Glomerular endothelial cell (primary cell): ENCODE measurements at regions not wholly inside any gene's neighbourhood (a gene's known extent, or its start where the extent isn't known, plus 50 kb on each side); places are given as distances from the start of the nearest gene placed in this dataset.

Source experiments
- DNase-seq: peaks from one replicate; pipeline ENCODE4 v3.0.0-alpha.2; 2011; ENCODE audit warnings: low read depth, low spot score; ENCODE audit errors: extremely low read depth

- no peak for DNase-seq
Measured at GRCh38 chr2:14114275-14114674, 518.2 kb upstream of the LRATD1 start.

GRCh38 chr2:14120376-14120775 is 512.1 kb upstream of the LRATD1 start:
- DNase-seq: no peak

- DNase-seq: no peak
Measured at GRCh38 chr2:14123436-14124103, 508.9 kb upstream of the LRATD1 start.

GRCh38 chr2:14125624-14126293 is 506.8 kb upstream of the LRATD1 start:
- no peak for DNase-seq

- no peak for DNase-seq
Measured at GRCh38 chr2:14126846-14127245, 505.7 kb upstream of the LRATD1 start.

GRCh38 chr2:14127765-14128164 is 504.8 kb upstream of the LRATD1 start:
- DNase-seq: no peak

- DNase-seq: no peak
Measured at GRCh38 chr2:14132386-14132785, 500.1 kb upstream of the LRATD1 start.

- DNase-seq: no peak
Measured at GRCh38 chr2:14134771-14135170, 497.7 kb upstream of the LRATD1 start.

GRCh38 chr2:14136030-14136429 is 496.5 kb upstream of the LRATD1 start:
- no peak for DNase-seq

GRCh38 chr2:14137643-14138042 is 494.9 kb upstream of the LRATD1 start:
- DNase-seq: no peak

GRCh38 chr2:14140009-14140550 is 492.4 kb upstream of the LRATD1 start:
- DNase-seq: no peak

- DNase-seq: no peak
Measured at GRCh38 chr2:14143435-14143834, 489.1 kb upstream of the LRATD1 start.

GRCh38 chr2:14148216-14148615 is 484.3 kb upstream of the LRATD1 start:
- no peak for DNase-seq

- DNase-seq: no peak
Measured at GRCh38 chr2:14157816-14158215, 474.7 kb upstream of the LRATD1 start.

GRCh38 chr2:14180333-14180732 is 452.2 kb upstream of the LRATD1 start:
- DNase-seq: no peak

GRCh38 chr2:14182227-14182946 is 450.1 kb upstream of the LRATD1 start:
- no peak for DNase-seq

GRCh38 chr2:14185906-14186305 is 446.6 kb upstream of the LRATD1 start:
- DNase-seq: no peak

- DNase-seq: no peak
Measured at GRCh38 chr2:14188446-14188845, 444.1 kb upstream of the LRATD1 start.

GRCh38 chr2:14189929-14190328 is 442.6 kb upstream of the LRATD1 start:
- no peak for DNase-seq

- DNase-seq: no peak
Measured at GRCh38 chr2:14194233-14194632, 438.3 kb upstream of the LRATD1 start.

GRCh38 chr2:14197293-14197692 is 435.2 kb upstream of the LRATD1 start:
- DNase-seq: no peak

- DNase-seq: no peak
Measured at GRCh38 chr2:14199040-14199439, 433.5 kb upstream of the LRATD1 start.
